ENCODE measurements at regions not wholly inside any gene's neighbourhood (a gene's known extent, or its start where the extent isn't known, plus 50 kb on each side); places are given as distances from the start of the nearest gene placed in this dataset.

DNA sequence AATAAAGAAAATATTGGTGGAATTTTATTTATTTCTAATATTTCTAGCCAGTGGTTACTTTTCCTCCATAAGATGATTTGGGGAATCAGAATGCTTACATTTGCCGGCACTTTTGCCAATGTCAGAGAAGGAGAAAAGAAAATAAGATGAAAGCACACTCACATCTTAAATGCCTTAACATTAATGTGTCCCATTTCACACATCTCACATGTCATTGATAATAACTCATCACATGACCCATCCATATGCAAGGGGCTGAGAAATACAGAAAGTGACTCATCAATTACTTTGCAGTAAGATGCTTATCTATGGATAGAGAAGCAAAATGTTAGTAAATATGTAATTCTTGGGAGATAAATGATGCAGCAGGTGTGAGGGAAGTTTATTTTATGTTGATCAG is 1531.0 kb downstream of the PCDH7 start:
- Histone ChIP-seq H3K9me2 (ENCODE audit: insufficient read depth) (no peaks in the 10 kb centered on the region), H3K27ac (no peak overlapping the region), H2AFZ (no peak overlapping the region), H3K9ac (no peak overlapping the region), H3K79me2 (ENCODE audit: insufficient read depth) (no peaks in the 10 kb centered on the region), H3K4me3 (no peak overlapping the region), H3K36me3 (ENCODE audit: low read depth) (no peaks in the 10 kb centered on the region), H3F3A (ENCODE audit: insufficient read depth) (no peaks in the 10 kb centered on the region), H3K4me1 (ENCODE audit: insufficient read depth) (no peaks in the 10 kb centered on the region), H3K4me2 (ENCODE audit: unreplicated experiment) (no peak overlapping the region), H4K20me1 (ENCODE audit: insufficient read depth) (no peaks in the 10 kb centered on the region), H3K27me3 (replicated peaks; ENCODE audit: insufficient read depth) (no peaks in the 10 kb centered on the region), H3K9me3 (ENCODE audit: low read depth) (no peaks in the 10 kb centered on the region)
- TF ChIP-seq EZH2phosphoT487 (IDR thresholded peaks at IDR 0.05; ENCODE audit: insufficient read depth, low read depth) = no peak
- no peak for TF ChIP-seq EZH2 (IDR thresholded peaks at IDR 0.05; ENCODE audit: insufficient read depth, poor library complexity, severe bottlenecking)
- in situ Hi-C loops (cut with MboI) = no loop called here
- 47 to 53% methylated on average over 1 of the region's 1 CpG for WGBS, 2 experiments (ENCODE audit: low coverage in 1 of 2, low lambda C conversion rate in 2 of 2, missing lambda C conversion rate in 2 of 2)
- DNase-seq = no peak

DNA sequence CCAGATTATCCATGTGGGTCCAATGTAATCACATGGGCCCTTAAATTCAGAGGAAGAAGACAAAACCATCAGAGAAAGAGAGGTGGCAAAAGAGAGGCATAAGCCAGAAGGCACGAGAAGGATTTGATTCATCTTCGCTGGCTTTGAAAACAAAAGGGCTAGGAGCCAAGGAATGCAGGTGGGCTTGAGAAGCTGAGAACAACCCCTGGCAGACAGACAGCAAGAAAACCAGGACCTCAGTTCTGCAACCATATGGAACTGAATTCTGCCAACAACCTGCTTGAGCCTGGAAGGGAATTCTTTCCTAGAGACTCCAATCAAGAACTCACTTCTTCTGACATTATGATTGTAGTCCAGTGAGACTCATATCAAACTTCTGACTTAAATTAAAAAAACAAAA is 1531.8 kb downstream of the PCDH7 start:
- no peaks in the 10 kb centered on the region for H3K36me3 ChIP-seq (ENCODE audit: low read depth)
- no peak overlapping the region for H3K4me2 ChIP-seq (ENCODE audit: unreplicated experiment)
- no peak overlapping the region for H3K4me3 ChIP-seq
- 11 to 14% methylated on average over 2 of the region's 2 CpGs for WGBS, 2 experiments (ENCODE audit: low coverage in 1 of 2, low lambda C conversion rate in 2 of 2, missing lambda C conversion rate in 2 of 2)
- no peak overlapping the region for H3K9ac ChIP-seq
- H3K27me3 ChIP-seq (replicated peaks; ENCODE audit: insufficient read depth) = no peaks in the 10 kb centered on the region
- TF ChIP-seq EZH2 (IDR thresholded peaks at IDR 0.05; ENCODE audit: insufficient read depth, poor library complexity, severe bottlenecking) = no peak
- TF ChIP-seq EZH2phosphoT487 (IDR thresholded peaks at IDR 0.05; ENCODE audit: insufficient read depth, low read depth) = no peak
- no peaks in the 10 kb centered on the region for H4K20me1 ChIP-seq (ENCODE audit: insufficient read depth)
- no peak overlapping the region for H2AFZ ChIP-seq
- H3K79me2 ChIP-seq (ENCODE audit: insufficient read depth) = no peaks in the 10 kb centered on the region
- DNase-seq = no peak
- in situ Hi-C loops (cut with MboI) = no loop called here
- no peaks in the 10 kb centered on the region for H3K9me3 ChIP-seq (ENCODE audit: low read depth)
- no peak overlapping the region for H3K27ac ChIP-seq
- H3K9me2 ChIP-seq (ENCODE audit: insufficient read depth) = no peaks in the 10 kb centered on the region
- no peaks in the 10 kb centered on the region for H3K4me1 ChIP-seq (ENCODE audit: insufficient read depth)
- no peaks in the 10 kb centered on the region for H3F3A ChIP-seq (ENCODE audit: insufficient read depth)

DNA sequence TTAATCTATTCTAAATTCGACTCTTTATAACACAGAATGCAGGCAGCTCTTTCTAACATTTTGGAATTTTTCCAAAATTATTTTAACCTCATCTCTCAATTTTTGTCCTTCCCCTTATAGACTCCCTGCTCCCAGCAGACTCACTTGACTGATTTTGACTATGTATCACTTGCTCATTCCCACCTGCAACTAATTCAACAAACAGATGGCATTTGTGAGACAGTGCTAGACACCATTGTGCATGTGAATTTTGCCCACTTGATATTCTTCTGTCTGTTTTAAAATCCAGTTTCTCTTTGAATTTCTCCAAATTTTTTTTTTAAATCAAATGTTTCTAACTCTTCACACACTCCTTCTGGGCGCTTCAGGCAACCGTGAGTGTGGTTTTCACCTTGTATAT is 1534.0 kb downstream of the PCDH7 start:
- no peaks in the 10 kb centered on the region for H3K9me2 ChIP-seq (ENCODE audit: insufficient read depth)
- H3K4me3 ChIP-seq = no peak overlapping the region
- H3K27ac ChIP-seq = no peak overlapping the region
- H3K4me2 ChIP-seq (ENCODE audit: unreplicated experiment) = no peak overlapping the region
- H3K9ac ChIP-seq = no peak overlapping the region
- H4K20me1 ChIP-seq (ENCODE audit: insufficient read depth) = no peaks in the 10 kb centered on the region
- no peaks in the 10 kb centered on the region for H3K36me3 ChIP-seq (ENCODE audit: low read depth)
- H3K79me2 ChIP-seq (ENCODE audit: insufficient read depth) = no peaks in the 10 kb centered on the region
- H3F3A ChIP-seq (ENCODE audit: insufficient read depth) = no peaks in the 10 kb centered on the region
- DNase-seq = no peak
- H3K9me3 ChIP-seq (ENCODE audit: low read depth) = no peaks in the 10 kb centered on the region
- 19 to 21% methylated on average over 3 of the region's 3 CpGs for WGBS, 2 experiments (ENCODE audit: low coverage in 1 of 2, low lambda C conversion rate in 2 of 2, missing lambda C conversion rate in 2 of 2)
- in situ Hi-C loops (cut with MboI) = no loop called here
- H2AFZ ChIP-seq = no peak overlapping the region
- no peaks in the 10 kb centered on the region for H3K27me3 ChIP-seq (replicated peaks; ENCODE audit: insufficient read depth)
- TF ChIP-seq EZH2 (IDR thresholded peaks at IDR 0.05; ENCODE audit: insufficient read depth, poor library complexity, severe bottlenecking) (no peak), EZH2phosphoT487 (IDR thresholded peaks at IDR 0.05; ENCODE audit: insufficient read depth, low read depth) (no peak)
- H3K4me1 ChIP-seq (ENCODE audit: insufficient read depth) = no peaks in the 10 kb centered on the region

DNA sequence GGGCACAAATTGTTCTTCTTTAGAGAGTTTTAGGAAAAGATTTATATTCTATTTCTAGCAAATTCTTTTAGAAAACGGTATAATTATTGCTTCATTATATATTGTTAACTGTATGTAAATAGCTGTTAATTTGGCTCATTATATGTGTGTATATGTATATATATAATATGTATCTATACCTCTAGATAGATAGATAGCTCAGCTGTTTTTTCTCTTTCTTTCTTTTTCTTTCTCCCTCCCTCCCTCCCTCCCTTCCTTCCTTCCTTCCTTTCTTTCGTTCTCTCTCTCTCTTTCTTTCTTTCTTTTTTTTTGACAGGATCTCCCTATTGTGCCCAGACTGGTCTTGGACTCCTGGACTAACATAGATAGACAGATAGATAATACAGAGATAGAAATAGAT is 1538.8 kb downstream of the PCDH7 start:
- Histone ChIP-seq H2AFZ (no peak overlapping the region), H3K9me2 (ENCODE audit: insufficient read depth) (no peaks in the 10 kb centered on the region), H3K36me3 (ENCODE audit: low read depth) (no peaks in the 10 kb centered on the region), H3K27me3 (replicated peaks; ENCODE audit: insufficient read depth) (no peaks in the 10 kb centered on the region), H3K9ac (no peak overlapping the region), H3K4me1 (ENCODE audit: insufficient read depth) (no peaks in the 10 kb centered on the region), H3K27ac (no peak overlapping the region), H3F3A (ENCODE audit: insufficient read depth) (no peaks in the 10 kb centered on the region), H4K20me1 (ENCODE audit: insufficient read depth) (no peaks in the 10 kb centered on the region), H3K9me3 (ENCODE audit: low read depth) (no peaks in the 10 kb centered on the region), H3K4me3 (no peak overlapping the region), H3K4me2 (ENCODE audit: unreplicated experiment) (no peak overlapping the region), H3K79me2 (ENCODE audit: insufficient read depth) (no peaks in the 10 kb centered on the region)
- TF ChIP-seq EZH2phosphoT487 (IDR thresholded peaks at IDR 0.05; ENCODE audit: insufficient read depth, low read depth) (no peak), EZH2 (IDR thresholded peaks at IDR 0.05; ENCODE audit: insufficient read depth, poor library complexity, severe bottlenecking) (no peak)
- in situ Hi-C loops (cut with MboI) = no loop called here
- WGBS, 2 experiments (ENCODE audit: low coverage in 1 of 2, low lambda C conversion rate in 2 of 2, missing lambda C conversion rate in 2 of 2) = 13 to 28% methylated on average over 1 to 2 of the region's 2 CpGs
- no peak for DNase-seq

DNA sequence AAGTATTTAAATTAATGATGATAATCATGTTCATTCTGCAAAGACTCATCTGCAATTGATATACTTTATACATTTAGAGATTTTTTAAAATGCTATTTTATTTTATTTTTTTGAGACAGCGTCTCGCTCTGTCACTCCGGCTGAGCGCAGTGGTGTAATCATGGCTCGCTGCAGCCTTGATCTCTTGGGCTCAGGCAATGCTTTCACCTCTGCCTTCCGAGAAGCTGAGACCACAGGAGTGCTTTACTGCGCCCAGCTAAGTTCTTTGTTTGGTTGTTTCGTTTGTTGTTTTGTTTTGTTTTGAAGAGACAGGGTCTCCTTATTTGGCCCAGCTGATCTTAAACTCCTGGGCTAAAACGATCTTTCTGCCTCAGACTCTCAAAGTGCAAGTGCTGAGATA is 1541.0 kb downstream of the PCDH7 start:
- H3K4me2 ChIP-seq (ENCODE audit: unreplicated experiment) = no peak overlapping the region
- no peaks in the 10 kb centered on the region for H3K9me3 ChIP-seq (ENCODE audit: low read depth)
- in situ Hi-C loops (cut with MboI) = no loop called here
- no peak for DNase-seq
- H3K36me3 ChIP-seq (ENCODE audit: low read depth) = no peaks in the 10 kb centered on the region
- H3K9me2 ChIP-seq (ENCODE audit: insufficient read depth) = no peaks in the 10 kb centered on the region
- no peaks in the 10 kb centered on the region for H3K79me2 ChIP-seq (ENCODE audit: insufficient read depth)
- no peaks in the 10 kb centered on the region for H4K20me1 ChIP-seq (ENCODE audit: insufficient read depth)
- no peaks in the 10 kb centered on the region for H3F3A ChIP-seq (ENCODE audit: insufficient read depth)
- no peak for TF ChIP-seq EZH2 (IDR thresholded peaks at IDR 0.05; ENCODE audit: insufficient read depth, poor library complexity, severe bottlenecking)
- no peak for TF ChIP-seq EZH2phosphoT487 (IDR thresholded peaks at IDR 0.05; ENCODE audit: insufficient read depth, low read depth)
- no peak overlapping the region for H2AFZ ChIP-seq
- 38 to 50% methylated on average over 9 of the region's 9 CpGs for WGBS, 2 experiments (ENCODE audit: low coverage in 1 of 2, low lambda C conversion rate in 2 of 2, missing lambda C conversion rate in 2 of 2)
- no peaks in the 10 kb centered on the region for H3K4me1 ChIP-seq (ENCODE audit: insufficient read depth)
- H3K27me3 ChIP-seq (replicated peaks; ENCODE audit: insufficient read depth) = no peaks in the 10 kb centered on the region
- H3K27ac ChIP-seq = no peak overlapping the region
- no peak overlapping the region for H3K9ac ChIP-seq
- H3K4me3 ChIP-seq = no peak overlapping the region
